Muscle of arm (tissue), 1 donor: ENCODE measurements at regions not wholly inside any gene's neighbourhood (a gene's known extent, or its start where the extent isn't known, plus 50 kb on each side); places are given as distances from the start of the nearest gene placed in this dataset.

Experiments
- DNase-seq: peaks from one replicate; pipeline ENCODE4 v3.0.0-alpha.2; 2013

- DNase-seq, result no peak
Observed at GRCh38 chr5:38643616-38644015, 87.2 kb upstream of the LIFR start.

- DNase-seq, result no peak
Observed at GRCh38 chr5:38645508-38645907, 89.1 kb upstream of the LIFR start.

- DNase-seq, result no peak
Observed at GRCh38 chr5:38648703-38649291, 92.4 kb upstream of the LIFR start.

- DNase-seq, result no peak
Observed at GRCh38 chr5:38650540-38650939, 94.1 kb upstream of the LIFR start.

- DNase-seq, result no peak
Observed at GRCh38 chr5:38650946-38651345, 94.5 kb upstream of the LIFR start.

GRCh38 chr5:38651806-38652205 is 95.4 kb upstream of the LIFR start:
- DNase-seq, result no peak

- no peak for DNase-seq
Observed at GRCh38 chr5:38653389-38653788, 96.9 kb upstream of the LIFR start.

- DNase-seq, result no peak
Observed at GRCh38 chr5:38655691-38656090, 99.2 kb upstream of the LIFR start.

GRCh38 chr5:38656568-38656967 is 100.1 kb upstream of the LIFR start:
- DNase-seq, result no peak

- DNase-seq, result no peak
Observed at GRCh38 chr5:38657020-38657419, 100.6 kb upstream of the LIFR start.

- DNase-seq, result no peak
Observed at GRCh38 chr5:38660194-38660668, 103.8 kb upstream of the LIFR start.

- no peak for DNase-seq
Observed at GRCh38 chr5:38662090-38662489, 105.6 kb upstream of the LIFR start.

GRCh38 chr5:38663249-38663648 is 106.8 kb upstream of the LIFR start:
- DNase-seq, result no peak

- no peak for DNase-seq
Observed at GRCh38 chr5:38666668-38667498, 110.4 kb upstream of the LIFR start.

GRCh38 chr5:38667499-38667776 is 111.0 kb upstream of the LIFR start:
- no peak for DNase-seq

- no peak for DNase-seq
Observed at GRCh38 chr5:38669361-38669880, 113.0 kb upstream of the LIFR start.

GRCh38 chr5:38670066-38670465 is 113.6 kb upstream of the LIFR start:
- DNase-seq, result no peak

- no peak for DNase-seq
Observed at GRCh38 chr5:38670878-38671277, 114.4 kb upstream of the LIFR start.

GRCh38 chr5:38672059-38672788 is 115.8 kb upstream of the LIFR start:
- DNase-seq, result no peak

GRCh38 chr5:38673671-38674071 is 117.2 kb upstream of the LIFR start:
- no peak for DNase-seq

- no peak for DNase-seq
Observed at GRCh38 chr5:38675443-38675842, 119.0 kb upstream of the LIFR start.

- no peak for DNase-seq
Observed at GRCh38 chr5:38677636-38678035, 121.2 kb upstream of the LIFR start.

GRCh38 chr5:38678076-38678475 is 121.6 kb upstream of the LIFR start:
- DNase-seq, result no peak
